ENCODE measurements at regions not wholly inside any gene's neighbourhood (a gene's known extent, or its start where the extent isn't known, plus 50 kb on each side); places are given as distances from the start of the nearest gene placed in this dataset.

DNA sequence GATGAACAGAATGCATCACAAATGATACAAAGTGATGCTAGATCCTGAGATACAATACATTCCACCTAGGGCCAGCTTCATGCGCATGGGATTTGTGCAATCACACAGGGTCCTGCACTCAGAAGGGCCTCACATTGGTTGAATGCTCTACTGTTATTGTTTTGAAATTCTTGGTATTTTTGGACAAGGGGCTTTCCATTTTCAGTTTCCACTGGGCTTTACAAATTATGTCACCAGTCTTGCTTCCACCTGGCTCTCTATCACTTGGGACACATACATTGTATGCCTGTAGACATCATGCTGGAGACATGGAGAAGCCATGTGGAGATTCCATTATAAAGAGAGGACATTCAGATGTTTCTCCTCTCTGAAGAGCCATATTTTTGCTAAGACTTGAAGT, 155.8 kb downstream of the NAA11 start:
- no peaks in the 10 kb centered on the region for H3K79me2 ChIP-seq (replicated peaks; ENCODE audit: insufficient read depth, low read length)

DNA sequence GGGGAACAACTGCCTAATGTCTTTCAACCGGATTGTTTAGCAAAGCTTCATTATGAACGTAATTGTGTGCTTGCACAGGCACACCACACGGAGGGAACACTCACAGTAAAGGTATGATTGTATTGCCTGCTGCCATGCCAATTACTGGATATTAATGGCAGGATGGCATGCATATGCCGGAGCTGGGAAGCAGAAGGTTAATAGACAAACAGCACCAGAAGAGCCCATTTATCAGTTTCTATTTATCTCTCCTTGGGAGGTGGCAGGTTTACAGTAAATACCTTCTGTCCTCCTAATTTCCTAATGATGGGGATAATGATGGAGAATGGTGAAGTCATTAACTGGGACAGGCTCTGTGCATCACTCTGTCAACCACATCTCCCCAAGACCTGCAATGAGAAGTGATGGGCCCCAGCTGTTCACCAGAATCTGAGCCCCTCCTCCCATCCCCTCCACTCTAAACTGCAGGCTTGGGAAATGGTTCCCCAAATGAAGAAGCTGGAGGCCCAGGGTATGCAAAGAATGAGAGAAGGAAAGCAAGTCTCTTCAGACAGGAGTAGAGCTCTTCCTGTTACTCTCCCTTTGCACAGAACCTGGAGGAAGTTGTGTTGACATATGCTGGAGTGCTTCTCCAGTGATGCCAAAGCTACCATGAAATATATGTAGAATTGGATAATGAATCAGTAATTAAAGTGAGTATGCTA, 160.8 kb downstream of the NAA11 start:
- Histone ChIP-seq H4K20me1 (ENCODE audit: insufficient read depth) (no peaks in the 10 kb centered on the region), H3K9ac (ENCODE audit: low read length) (no peak overlapping the region), H3K79me2 (replicated peaks; ENCODE audit: insufficient read depth, low read length) (no peaks in the 10 kb centered on the region), H3K27me3 (ENCODE audit: insufficient read depth, low read depth, low read length) (no peaks in the 10 kb centered on the region), H3K4me2 (ENCODE audit: low read length) (no peak overlapping the region), H3K9me2 (ENCODE audit: insufficient read depth, low read length) (no peaks in the 10 kb centered on the region), H3F3A (ENCODE audit: insufficient read depth, low read length, poor library complexity, severe bottlenecking) (no peaks in the 10 kb centered on the region), H3K4me3 (ENCODE audit: low read length) (no peak overlapping the region), H3K9me3 (ENCODE audit: low read length) (no peaks in the 10 kb centered on the region), H3K36me3 (ENCODE audit: insufficient read depth, low read length) (no peaks in the 10 kb centered on the region), H3K27ac (ENCODE audit: low read length) (no peak overlapping the region), H2AFZ (ENCODE audit: low read depth, low read length) (no peak overlapping the region)
- no peak for TF ChIP-seq CTCF (IDR thresholded peaks at IDR 0.05; ENCODE audit: poor library complexity, severe bottlenecking)
- no peak for TF ChIP-seq EZH2 (IDR thresholded peaks at IDR 0.05; ENCODE audit: borderline replicate concordance, insufficient read depth, low read length, poor library complexity, severe bottlenecking)
- TF ChIP-seq REST (IDR thresholded peaks at IDR 0.05; ENCODE audit: borderline replicate concordance) = no peak
- TF ChIP-seq POLR2AphosphoS5 (IDR thresholded peaks at IDR 0.05) = no peak
- no peak for TF ChIP-seq RAD21 (conservative IDR thresholded peaks at IDR 0.05)
- TF ChIP-seq TAF1 (IDR thresholded peaks at IDR 0.05; ENCODE audit: low read depth) = no peak
- TF ChIP-seq MXI1 (conservative IDR thresholded peaks at IDR 0.05; ENCODE audit: poor library complexity, severe bottlenecking) = no peak
- TF ChIP-seq SMC3 (conservative IDR thresholded peaks at IDR 0.05; ENCODE audit: poor library complexity) = no peak
- no peak for TF ChIP-seq EP300 (conservative IDR thresholded peaks at IDR 0.05; ENCODE audit: poor library complexity, severe bottlenecking)

More for the DNA sequence above, 155.8 kb downstream of the NAA11 start:
- Histone ChIP-seq H3K9me3 (ENCODE audit: low read length) (no peaks in the 10 kb centered on the region), H2AFZ (ENCODE audit: low read depth, low read length) (no peak overlapping the region), H3K9me2 (ENCODE audit: insufficient read depth, low read length) (no peaks in the 10 kb centered on the region), H3K27me3 (ENCODE audit: insufficient read depth, low read depth, low read length) (no peaks in the 10 kb centered on the region), H3K9ac (ENCODE audit: low read length) (no peak overlapping the region), H3K27ac (ENCODE audit: low read length) (no peak overlapping the region), H4K20me1 (ENCODE audit: insufficient read depth) (no peaks in the 10 kb centered on the region), H3K4me3 (ENCODE audit: low read length) (no peak overlapping the region), H3K36me3 (ENCODE audit: insufficient read depth, low read length) (no peaks in the 10 kb centered on the region), H3K4me2 (ENCODE audit: low read length) (no peak overlapping the region), H3F3A (ENCODE audit: insufficient read depth, low read length, poor library complexity, severe bottlenecking) (no peaks in the 10 kb centered on the region)
- TF ChIP-seq EZH2 (IDR thresholded peaks at IDR 0.05; ENCODE audit: borderline replicate concordance, insufficient read depth, low read length, poor library complexity, severe bottlenecking) = no peak
